NCI-H526 (cell line): ENCODE measurements at regions not wholly inside any gene's neighbourhood (a gene's known extent, or its start where the extent isn't known, plus 50 kb on each side); places are given as distances from the start of the nearest gene placed in this dataset.
"Not testable (repeated sequence)": the region's sequence is repeated elsewhere in the genome, so short reads cannot be mapped to it uniquely, and the experiment has no call there.

ENCODE experiments used
- DNase-seq, 2 experiments: peaks; one replicate each; lab custom pipeline; 2025; lab: John Stamatoyannopoulos, UW

- not testable (repeated sequence) for DNase-seq
These were observed 269.9 kb downstream of the CNTNAP3 start for GRCh38 chr9:39018107-39018506.

- DNase-seq, result not testable (repeated sequence)
These were observed 272.8 kb downstream of the CNTNAP3 start for GRCh38 chr9:39015178-39015577.

GRCh38 chr9:39014805-39015123, 273.2 kb downstream of the CNTNAP3 start:
- not testable (repeated sequence) for DNase-seq

- not testable (repeated sequence) for DNase-seq
These were observed 273.7 kb downstream of the CNTNAP3 start for GRCh38 chr9:39014096-39014804.

GRCh38 chr9:39009743-39010142, 278.2 kb downstream of the CNTNAP3 start:
- DNase-seq, result not testable (repeated sequence)

- DNase-seq, result not testable (repeated sequence)
These were observed 278.6 kb downstream of the CNTNAP3 start for GRCh38 chr9:39009343-39009742.

GRCh38 chr9:39008907-39009306, 279.1 kb downstream of the CNTNAP3 start:
- not testable (repeated sequence) for DNase-seq

GRCh38 chr9:39005736-39006135, 282.2 kb downstream of the CNTNAP3 start:
- not testable (repeated sequence) for DNase-seq

GRCh38 chr9:39001085-39001593, 281.2 kb upstream of the FAM240B start:
- DNase-seq, result not testable (repeated sequence)

GRCh38 chr9:38999277-38999676, 279.3 kb upstream of the FAM240B start:
- not testable (repeated sequence) for DNase-seq

- DNase-seq, result not testable (repeated sequence)
These were observed 273.8 kb upstream of the FAM240B start for GRCh38 chr9:38993690-38994089.

GRCh38 chr9:38993156-38993555, 273.2 kb upstream of the FAM240B start:
- not testable (repeated sequence) for DNase-seq

- not testable (repeated sequence) for DNase-seq
These were observed 258.8 kb upstream of the FAM240B start for GRCh38 chr9:38978734-38979133.

- DNase-seq, result not testable (repeated sequence)
These were observed 249.5 kb upstream of the FAM240B start for GRCh38 chr9:38969480-38969879.

GRCh38 chr9:38968651-38969374, 248.9 kb upstream of the FAM240B start:
- not testable (repeated sequence) for DNase-seq

- not testable (repeated sequence) for DNase-seq
These were observed 247.9 kb upstream of the FAM240B start for GRCh38 chr9:38967866-38968265.

GRCh38 chr9:38967285-38967684, 247.4 kb upstream of the FAM240B start:
- DNase-seq, result not testable (repeated sequence)

- not testable (repeated sequence) for DNase-seq
These were observed 239.9 kb upstream of the FAM240B start for GRCh38 chr9:38959812-38960211.

- DNase-seq, result not testable (repeated sequence)
These were observed 235.9 kb upstream of the FAM240B start for GRCh38 chr9:38955837-38956236.

GRCh38 chr9:38952715-38953341, 232.9 kb upstream of the FAM240B start:
- DNase-seq, result not testable (repeated sequence)

GRCh38 chr9:38945929-38946570, 226.1 kb upstream of the FAM240B start:
- not testable (repeated sequence) for DNase-seq

- not testable (repeated sequence) for DNase-seq
These were observed 225.0 kb upstream of the FAM240B start for GRCh38 chr9:38944881-38945449.
